ENCODE measurements at regions not wholly inside any gene's neighbourhood (a gene's known extent, or its start where the extent isn't known, plus 50 kb on each side); places are given as distances from the start of the nearest gene placed in this dataset.

- no peaks in the 10 kb centered on the region for H3K79me1 ChIP-seq (ENCODE audit: low read depth, low read length)
- H2BK12ac ChIP-seq (ENCODE audit: low read depth, low read length) = no peak overlapping the region
- no peak for TF ChIP-seq POLR2A (IDR thresholded peaks at IDR 0.05; ENCODE audit: control extremely low read depth in 1 of 2, low read depth in 2 of 2, low read length in 2 of 2)
- no peak for TF ChIP-seq CBX5 (IDR thresholded peaks at IDR 0.05; ENCODE audit: low read depth, low read length)
- TF ChIP-seq, protein P1, sequence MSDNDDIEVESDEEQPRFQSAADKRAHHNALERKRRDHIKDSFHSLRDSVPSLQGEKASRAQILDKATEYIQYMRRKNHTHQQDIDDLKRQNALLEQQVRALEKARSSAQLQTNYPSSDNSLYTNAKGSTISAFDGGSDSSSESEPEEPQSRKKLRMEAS (IDR thresholded peaks at IDR 0.05) = no peak
- no peak for TF ChIP-seq HDAC2 (IDR thresholded peaks at IDR 0.05; ENCODE audit: borderline replicate concordance in 1 of 2, low read depth in 2 of 2, low read length in 2 of 2)
- no peak for TF ChIP-seq CHD1 (IDR thresholded peaks at IDR 0.05; ENCODE audit: low read depth, low read length)
- no peak for TF ChIP-seq MAFK (IDR thresholded peaks at IDR 0.05; ENCODE audit: low read depth, low read length)
- TF ChIP-seq KDM1A (IDR thresholded peaks at IDR 0.05; ENCODE audit: borderline replicate concordance, low read length) = no peak
- TF ChIP-seq JUN (IDR thresholded peaks at IDR 0.05; ENCODE audit: low read depth, low read length) = no peak
- TF ChIP-seq HDAC6 (IDR thresholded peaks at IDR 0.05; ENCODE audit: low read depth, low read length) = no peak
- no peak for TF ChIP-seq TAF1 (IDR thresholded peaks at IDR 0.05; ENCODE audit: low read depth, low read length)
- no peak for TF ChIP-seq TEAD4 (IDR thresholded peaks at IDR 0.05; ENCODE audit: low read depth, low read length)
- no peak for TF ChIP-seq CBX8 (IDR thresholded peaks at IDR 0.05; ENCODE audit: borderline replicate concordance, low read depth, low read length)
- TF ChIP-seq, protein P2, sequence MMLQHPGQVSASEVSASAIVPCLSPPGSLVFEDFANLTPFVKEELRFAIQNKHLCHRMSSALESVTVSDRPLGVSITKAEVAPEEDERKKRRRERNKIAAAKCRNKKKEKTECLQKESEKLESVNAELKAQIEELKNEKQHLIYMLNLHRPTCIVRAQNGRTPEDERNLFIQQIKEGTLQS (IDR thresholded peaks at IDR 0.05; ENCODE audit: insufficient read depth, low read depth, low read length) = no peak
- no peak for TF ChIP-seq ASH2L (IDR thresholded peaks at IDR 0.05; ENCODE audit: low read length)
- no peak overlapping the region for H3K23ac ChIP-seq (ENCODE audit: insufficient read length)
- H2BK15ac ChIP-seq (ENCODE audit: low read length) = no peak overlapping the region
- H3K36me3 ChIP-seq (ENCODE audit: control insufficient read depth in 2 of 4, insufficient read depth in 4 of 4, low read length in 3 of 4) = no peaks in the 10 kb centered on the region
- H4K91ac ChIP-seq (replicated peaks; ENCODE audit: insufficient read length, low read length) = no peak overlapping the region
- H2AK5ac ChIP-seq (ENCODE audit: low read depth, low read length) = no peak overlapping the region
- H3K27ac ChIP-seq (ENCODE audit: low read depth, low read length) = no peak overlapping the region
- H3K4me2 ChIP-seq (ENCODE audit: insufficient read depth in 1 of 2, low read depth in 2 of 2, low read length in 2 of 2) = no peak overlapping the region
- ChIA-PET CTCF (ENCODE audit: partially characterized antibody) (interaction anchor here (0.6 to 1.4 kb wide), 2 partner anchors 28 to 1096 kb away, joined by 3 read pairs; no protein-coding TSS in a partner anchor), POLR2A (ENCODE audit: partially characterized antibody) (no interaction called here)
- H3K79me2 ChIP-seq (ENCODE audit: control insufficient read depth in 1 of 2, insufficient read depth in 2 of 2, low read length in 2 of 2) = no peaks in the 10 kb centered on the region
- H3K4me3 ChIP-seq (ENCODE audit: extremely low read depth in 1 of 4, insufficient read depth in 2 of 4, low read depth in 3 of 4, low read length in 4 of 4) = no peak overlapping the region
- peaks cover 0 to 12% of the 10 kb centered on the region in 2 experiments; a peak in 2 of 4 replicates for H3K9me3 ChIP-seq (ENCODE audit: insufficient read depth in 2 of 2, low read depth in 1 of 2, low read length in 1 of 2)
- no peaks in the 10 kb centered on the region for H4K20me1 ChIP-seq (replicated peaks in 1 of 2; ENCODE audit: control insufficient read depth in 1 of 2, insufficient read depth in 2 of 2, low read length in 2 of 2)
- no peak overlapping the region for H2BK20ac ChIP-seq (ENCODE audit: low read length)
- H2BK120ac ChIP-seq (replicated peaks; ENCODE audit: low read depth, low read length) = no peak overlapping the region
- no peak overlapping the region for H3K56ac ChIP-seq (replicated peaks; ENCODE audit: insufficient read length, low read depth, low read length)
- H2AFZ ChIP-seq (ENCODE audit: low read length) = no peak overlapping the region
- H4K8ac ChIP-seq (ENCODE audit: extremely low read depth, insufficient read depth, low read length) = no peak overlapping the region
- no peak overlapping the region for H4K5ac ChIP-seq (ENCODE audit: insufficient read length, low read depth, low read length)
- H2BK5ac ChIP-seq (ENCODE audit: low read depth, low read length) = no peak overlapping the region
- no peaks in the 10 kb centered on the region for H3K23me2 ChIP-seq (ENCODE audit: low read depth, low read length)
- H3K14ac ChIP-seq (ENCODE audit: insufficient read length) = no peak overlapping the region
- H3K18ac ChIP-seq (ENCODE audit: extremely low read depth, low read length) = no peak overlapping the region
- no peaks in the 10 kb centered on the region for H3K4me1 ChIP-seq (replicated peaks in 1 of 4; ENCODE audit: control insufficient read depth in 3 of 4, insufficient read depth in 4 of 4, low read length in 3 of 4)
- 100% methylated on average over 1 of the region's 1 CpG; no CpG with 5 or more reads in 1 of the 2 experiments for WGBS, 2 experiments (ENCODE audit: extremely low coverage in 1 of 2, insufficient coverage in 1 of 2, insufficient read length in 1 of 2, insufficient replicate concordance in 2 of 2, low coverage in 1 of 2, low lambda C conversion rate in 2 of 2, missing lambda C conversion rate in 1 of 2)
- H3K4ac ChIP-seq (replicated peaks; ENCODE audit: insufficient read length, low read depth, low read length) = no peak overlapping the region
- no peak overlapping the region for H3K9ac ChIP-seq (replicated peaks in 1 of 4; ENCODE audit: extremely low read depth in 1 of 4, low read depth in 3 of 4, low read length in 3 of 4)
- FAIRE-seq = no peak
- no peak for DNase-seq (ENCODE audit: low read depth in 1 of 2, low spot score in 2 of 2)
- no peaks in the 10 kb centered on the region for H3K27me3 ChIP-seq (replicated peaks in 1 of 4; ENCODE audit: control insufficient read depth in 3 of 4, extremely low read depth in 1 of 4, insufficient read depth in 3 of 4, low read length in 3 of 4)
Observed at GRCh38 chr5:18312016-18312415, 677.8 kb downstream of the TAF11L14 start.

All from H1 (cell line).